HepG2 (cell line): ENCODE measurements at regions not wholly inside any gene's neighbourhood (a gene's known extent, or its start where the extent isn't known, plus 50 kb on each side); places are given as distances from the start of the nearest gene placed in this dataset.

ENCODE experiments used
- ARNT ChIP-seq: fragments of 450-650 bp; IDR thresholded peaks from 2 replicates; pipeline ENCODE4 v1.6.1; 2017
- FOXA3 ChIP-seq: IDR thresholded peaks from 2 replicates; pipeline ENCODE4 v1.6.1; 2016; ENCODE audit warnings: missing genetic modification reagents, missing compliant biosample characterization
- REXO4 ChIP-seq: sonication (generic); formaldehyde crosslinking; IDR thresholded peaks from 2 replicates; pipeline ENCODE4 v1.8.0; 2022; ENCODE audit warnings: missing genetic modification reagents, mild to moderate bottlenecking, borderline replicate concordance
- SCMH1 ChIP-seq: sonication (generic); formaldehyde crosslinking; IDR thresholded peaks from 2 replicates; pipeline ENCODE4 v1.9.0; 2021; ENCODE audit warnings: missing genetic modification reagents, mild to moderate bottlenecking, borderline replicate concordance
- SIX4 ChIP-seq: sonication (generic); formaldehyde crosslinking; IDR thresholded peaks from 2 replicates; pipeline ENCODE4 v1.4.0; 2020; ENCODE audit warnings: missing genetic modification reagents
- TGIF2 ChIP-seq: IDR thresholded peaks from 2 replicates; pipeline ENCODE4 v1.6.1; 2016; ENCODE audit warnings: control low read depth, missing compliant biosample characterization
- ZNF34 ChIP-seq: sonication (generic); formaldehyde crosslinking; IDR thresholded peaks from 2 replicates; pipeline ENCODE4 v1.4.0; 2020; ENCODE audit warnings: mild to moderate bottlenecking, missing genetic modification reagents, borderline replicate concordance
- ZNF496 ChIP-seq: sonication (generic); formaldehyde crosslinking; IDR thresholded peaks from 2 replicates; pipeline ENCODE4 v1.8.1; 2023; ENCODE audit warnings: mild to moderate bottlenecking, moderate library complexity, missing genetic modification reagents; ENCODE audit not compliant: insufficient replicate concordance
- TF ChIP-seq, protein P1 (sequence below): sonication (generic); formaldehyde crosslinking; IDR thresholded peaks from 2 replicates; pipeline ENCODE4 v1.4.0; 2020; ENCODE audit warnings: mild to moderate bottlenecking, missing genetic modification reagents, borderline replicate concordance
- TF ChIP-seq, protein P2 (sequence below): sonication (generic); formaldehyde crosslinking; IDR thresholded peaks from 2 replicates; pipeline ENCODE4 v1.9.0; 2022; ENCODE audit warnings: missing genetic modification reagents, mild to moderate bottlenecking, borderline replicate concordance
- TF ChIP-seq, protein P3 (sequence below): sonication (generic); formaldehyde crosslinking; IDR thresholded peaks from 2 replicates; pipeline ENCODE4 v1.5.1; 2020; ENCODE audit warnings: missing genetic modification reagents, mild to moderate bottlenecking, borderline replicate concordance
- TF ChIP-seq, protein P4 (sequence below): IDR thresholded peaks from 2 replicates; pipeline ENCODE4 v1.6.1; 2012; ENCODE audit warnings: low read depth, low read length, improper control_type of control experiment
- TF ChIP-seq, protein P5 (sequence below): sonication (generic); formaldehyde crosslinking; conservative IDR thresholded peaks from 2 replicates; pipeline ENCODE4 v1.4.0; 2020; ENCODE audit warnings: missing genetic modification reagents

DNA sequence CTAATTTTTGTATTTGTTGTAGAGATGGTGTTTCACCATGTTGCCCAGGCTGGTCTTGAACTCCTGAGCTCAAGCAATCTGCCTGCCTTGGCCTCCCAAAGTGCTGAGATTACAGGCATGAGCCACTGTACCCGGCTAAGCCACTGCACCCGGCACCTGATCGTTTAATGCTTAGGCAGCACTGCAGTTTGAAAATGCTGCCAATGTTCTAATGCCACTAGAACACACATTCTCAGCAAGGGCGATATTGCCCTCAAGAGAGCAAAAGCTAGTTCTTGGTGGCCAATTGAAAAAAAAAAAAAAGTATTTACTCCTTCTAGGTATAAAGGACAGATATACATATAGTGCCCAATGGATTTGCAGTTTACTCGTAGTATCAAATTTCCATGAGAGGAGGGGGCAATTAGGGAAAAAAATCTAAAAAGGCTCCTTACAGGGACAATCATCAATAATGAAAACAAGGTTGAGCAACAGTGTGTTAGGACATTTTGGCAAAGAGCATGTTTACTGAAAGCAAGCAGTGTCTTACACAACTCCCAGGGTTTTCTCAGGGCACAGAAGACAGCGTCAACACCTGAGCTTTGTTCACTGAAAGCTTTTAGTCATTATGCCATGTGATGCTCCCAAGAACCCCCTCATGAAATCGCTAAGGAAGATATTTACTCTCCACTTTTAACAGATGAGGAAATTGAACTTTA lies 199.9 kb upstream of the PKDCC start (continued):
- TF ChIP-seq, protein P1, sequence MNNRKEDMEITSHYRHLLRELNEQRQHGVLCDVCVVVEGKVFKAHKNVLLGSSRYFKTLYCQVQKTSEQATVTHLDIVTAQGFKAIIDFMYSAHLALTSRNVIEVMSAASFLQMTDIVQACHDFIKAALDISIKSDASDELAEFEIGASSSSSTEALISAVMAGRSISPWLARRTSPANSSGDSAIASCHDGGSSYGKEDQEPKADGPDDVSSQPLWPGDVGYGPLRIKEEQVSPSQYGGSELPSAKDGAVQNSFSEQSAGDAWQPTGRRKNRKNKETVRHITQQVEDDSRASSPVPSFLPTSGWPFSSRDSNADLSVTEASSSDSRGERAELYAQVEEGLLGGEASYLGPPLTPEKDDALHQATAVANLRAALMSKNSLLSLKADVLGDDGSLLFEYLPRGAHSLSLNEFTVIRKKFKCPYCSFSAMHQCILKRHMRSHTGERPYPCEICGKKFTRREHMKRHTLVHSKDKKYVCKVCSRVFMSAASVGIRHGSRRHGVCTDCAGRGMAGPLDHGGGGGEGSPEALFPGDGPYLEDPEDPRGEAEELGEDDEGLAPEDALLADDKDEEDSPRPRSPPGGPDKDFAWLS (CRISPR knock-in tag), result no peak
- TF ChIP-seq, protein P2, sequence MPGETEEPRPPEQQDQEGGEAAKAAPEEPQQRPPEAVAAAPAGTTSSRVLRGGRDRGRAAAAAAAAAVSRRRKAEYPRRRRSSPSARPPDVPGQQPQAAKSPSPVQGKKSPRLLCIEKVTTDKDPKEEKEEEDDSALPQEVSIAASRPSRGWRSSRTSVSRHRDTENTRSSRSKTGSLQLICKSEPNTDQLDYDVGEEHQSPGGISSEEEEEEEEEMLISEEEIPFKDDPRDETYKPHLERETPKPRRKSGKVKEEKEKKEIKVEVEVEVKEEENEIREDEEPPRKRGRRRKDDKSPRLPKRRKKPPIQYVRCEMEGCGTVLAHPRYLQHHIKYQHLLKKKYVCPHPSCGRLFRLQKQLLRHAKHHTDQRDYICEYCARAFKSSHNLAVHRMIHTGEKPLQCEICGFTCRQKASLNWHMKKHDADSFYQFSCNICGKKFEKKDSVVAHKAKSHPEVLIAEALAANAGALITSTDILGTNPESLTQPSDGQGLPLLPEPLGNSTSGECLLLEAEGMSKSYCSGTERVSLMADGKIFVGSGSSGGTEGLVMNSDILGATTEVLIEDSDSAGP (CRISPR knock-in tag), result no peak
- TF ChIP-seq SCMH1 (no peak), REXO4 (CRISPR knock-in tag) (no peak), ZNF34 (CRISPR knock-in tag) (peak; percentile 60; the same call in 1 of the 2 replicates), ZNF496 (CRISPR knock-in tag) (no peak), FOXA3 (CRISPR knock-in tag) (peak; percentile 100), SIX4 (CRISPR knock-in tag) (peak; percentile 96), TGIF2 (CRISPR knock-in tag) (peak; percentile 74; the same call in 1 of the 2 replicates), ARNT (no peak)
- TF ChIP-seq, protein P3, sequence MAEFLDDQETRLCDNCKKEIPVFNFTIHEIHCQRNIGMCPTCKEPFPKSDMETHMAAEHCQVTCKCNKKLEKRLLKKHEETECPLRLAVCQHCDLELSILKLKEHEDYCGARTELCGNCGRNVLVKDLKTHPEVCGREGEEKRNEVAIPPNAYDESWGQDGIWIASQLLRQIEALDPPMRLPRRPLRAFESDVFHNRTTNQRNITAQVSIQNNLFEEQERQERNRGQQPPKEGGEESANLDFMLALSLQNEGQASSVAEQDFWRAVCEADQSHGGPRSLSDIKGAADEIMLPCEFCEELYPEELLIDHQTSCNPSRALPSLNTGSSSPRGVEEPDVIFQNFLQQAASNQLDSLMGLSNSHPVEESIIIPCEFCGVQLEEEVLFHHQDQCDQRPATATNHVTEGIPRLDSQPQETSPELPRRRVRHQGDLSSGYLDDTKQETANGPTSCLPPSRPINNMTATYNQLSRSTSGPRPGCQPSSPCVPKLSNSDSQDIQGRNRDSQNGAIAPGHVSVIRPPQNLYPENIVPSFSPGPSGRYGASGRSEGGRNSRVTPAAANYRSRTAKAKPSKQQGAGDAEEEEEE (CRISPR knock-in tag), result no peak
- TF ChIP-seq, protein P4, sequence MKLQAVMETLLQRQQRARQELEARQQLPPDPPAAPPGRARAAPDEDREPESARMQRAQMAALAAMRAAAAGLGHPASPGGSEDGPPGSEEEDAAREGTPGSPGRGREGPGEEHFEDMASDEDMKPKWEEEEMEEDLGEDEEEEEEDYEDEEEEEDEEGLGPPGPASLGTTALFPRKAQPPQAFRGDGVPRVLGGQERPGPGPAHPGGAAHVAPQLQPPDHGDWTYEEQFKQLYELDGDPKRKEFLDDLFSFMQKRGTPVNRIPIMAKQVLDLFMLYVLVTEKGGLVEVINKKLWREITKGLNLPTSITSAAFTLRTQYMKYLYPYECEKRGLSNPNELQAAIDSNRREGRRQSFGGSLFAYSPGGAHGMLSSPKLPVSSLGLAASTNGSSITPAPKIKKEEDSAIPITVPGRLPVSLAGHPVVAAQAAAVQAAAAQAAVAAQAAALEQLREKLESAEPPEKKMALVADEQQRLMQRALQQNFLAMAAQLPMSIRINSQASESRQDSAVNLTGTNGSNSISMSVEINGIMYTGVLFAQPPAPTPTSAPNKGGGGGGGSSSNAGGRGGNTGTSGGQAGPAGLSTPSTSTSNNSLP, result peak; percentile 96
- TF ChIP-seq, protein P5, sequence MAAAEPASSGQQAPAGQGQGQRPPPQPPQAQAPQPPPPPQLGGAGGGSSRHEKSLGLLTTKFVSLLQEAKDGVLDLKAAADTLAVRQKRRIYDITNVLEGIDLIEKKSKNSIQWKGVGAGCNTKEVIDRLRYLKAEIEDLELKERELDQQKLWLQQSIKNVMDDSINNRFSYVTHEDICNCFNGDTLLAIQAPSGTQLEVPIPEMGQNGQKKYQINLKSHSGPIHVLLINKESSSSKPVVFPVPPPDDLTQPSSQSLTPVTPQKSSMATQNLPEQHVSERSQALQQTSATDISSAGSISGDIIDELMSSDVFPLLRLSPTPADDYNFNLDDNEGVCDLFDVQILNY (CRISPR knock-in tag), result no peak
